ENCODE measurements at regions not wholly inside any gene's neighbourhood (a gene's known extent, or its start where the extent isn't known, plus 50 kb on each side); places are given as distances from the start of the nearest gene placed in this dataset.

DNA sequence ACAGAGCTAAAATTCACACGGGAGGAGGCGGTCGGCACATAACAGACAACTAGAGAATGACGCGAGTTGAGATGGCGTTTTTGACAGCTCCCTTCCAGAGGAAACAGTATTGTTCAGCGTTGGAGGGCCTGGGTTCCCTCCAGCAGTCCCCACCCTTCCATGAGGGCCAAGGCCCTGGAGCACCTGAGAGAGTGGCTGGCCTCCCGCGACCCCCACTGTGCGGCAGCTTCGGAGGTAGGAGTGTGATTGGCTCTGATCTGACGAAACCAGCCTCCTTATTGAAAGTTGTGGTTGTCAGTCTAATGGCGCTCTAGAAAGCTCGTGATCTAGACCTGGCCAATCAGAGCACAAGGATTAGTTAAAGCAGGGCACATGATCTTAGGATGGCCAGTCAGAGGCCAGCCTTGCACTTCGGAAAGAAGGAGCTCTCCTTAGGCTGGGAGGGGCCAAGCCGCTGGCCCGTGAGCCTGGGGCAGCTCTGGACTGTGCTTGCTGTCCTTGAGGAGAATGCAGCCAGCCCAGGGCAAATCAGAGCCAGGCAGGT, 104.5 kb upstream of the CELF4 start:
- H3K4me3 Mint-ChIP-seq = no peak overlapping the region
- H3K4me1 Mint-ChIP-seq (ENCODE audit: low read depth) = no peaks in the 10 kb centered on the region
- no peaks in the 10 kb centered on the region for H3K27me3 Mint-ChIP-seq (ENCODE audit: low read depth)
- peaks cover 5% of the 10 kb centered on the region for H3K9me3 Mint-ChIP-seq
- H3K27ac Mint-ChIP-seq = no peak overlapping the region
- H3K36me3 Mint-ChIP-seq (ENCODE audit: low read depth) = no peaks in the 10 kb centered on the region

DNA sequence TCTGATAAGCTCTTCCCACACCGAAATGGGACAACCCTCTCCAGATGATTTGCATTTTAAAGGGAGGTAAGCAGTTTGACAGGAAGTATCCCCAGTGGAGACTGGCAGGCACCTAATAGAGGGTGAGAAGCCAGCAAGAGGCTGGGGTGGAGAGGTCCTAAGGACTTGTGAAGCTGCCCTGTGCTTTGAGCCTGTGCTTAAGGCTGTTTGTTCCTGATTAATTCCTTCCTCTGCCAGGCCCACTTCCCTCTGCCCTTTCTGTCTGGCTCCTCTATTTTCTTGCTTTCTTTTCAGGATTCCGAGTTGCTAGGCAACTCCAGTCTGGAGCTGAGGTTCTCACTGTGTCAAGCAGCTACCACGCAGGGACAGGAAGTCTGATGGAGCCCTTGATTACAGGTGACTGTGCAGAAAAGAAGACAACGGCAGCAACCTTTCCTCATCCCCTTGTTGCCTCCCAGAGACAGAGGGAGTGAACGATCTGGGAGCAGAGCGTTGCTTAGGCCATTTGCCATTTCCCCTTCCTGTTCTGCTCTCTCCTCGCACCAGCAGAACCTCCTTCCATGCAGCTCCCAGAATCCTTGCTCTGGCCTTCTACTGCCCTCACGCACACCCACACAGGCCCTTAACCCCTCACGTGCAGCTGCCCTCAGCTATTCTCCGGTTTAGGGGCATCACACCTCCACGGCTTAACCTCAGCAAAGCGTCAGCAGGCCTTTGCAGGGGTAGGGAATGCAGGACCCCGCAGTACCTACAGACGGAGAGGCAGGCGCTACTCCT, 103.6 kb upstream of the CELF4 start:
- no peaks in the 10 kb centered on the region for H3K27me3 Mint-ChIP-seq (ENCODE audit: low read depth)
- H3K4me3 Mint-ChIP-seq = no peak overlapping the region
- no peak overlapping the region for H3K27ac Mint-ChIP-seq
- H3K4me1 Mint-ChIP-seq (ENCODE audit: low read depth) = no peaks in the 10 kb centered on the region
- H3K9me3 Mint-ChIP-seq = peaks cover 5% of the 10 kb centered on the region
- H3K36me3 Mint-ChIP-seq (ENCODE audit: low read depth) = no peaks in the 10 kb centered on the region

DNA sequence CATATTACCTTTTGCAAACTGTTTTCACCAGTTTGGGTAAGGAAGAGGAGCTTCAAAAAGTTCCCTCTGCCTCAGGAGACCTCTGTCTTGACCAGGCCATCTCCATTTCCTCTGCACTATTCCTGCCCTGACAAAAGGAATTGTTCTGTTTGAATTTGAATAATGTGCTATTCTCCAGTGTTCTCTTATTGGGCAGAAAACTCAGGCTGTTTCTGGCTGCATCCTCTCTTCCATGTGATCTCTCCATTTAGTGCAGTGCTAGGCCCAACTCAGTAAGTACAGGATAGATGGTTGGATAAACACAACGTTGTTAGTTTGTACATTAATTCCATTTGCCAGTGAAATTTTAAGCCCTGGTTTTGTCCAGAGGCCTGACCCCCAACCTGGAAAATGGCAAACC, 102.2 kb upstream of the CELF4 start:
- no peaks in the 10 kb centered on the region for H3K4me1 Mint-ChIP-seq (ENCODE audit: low read depth)
- no peaks in the 10 kb centered on the region for H3K27me3 Mint-ChIP-seq (ENCODE audit: low read depth)
- no peak overlapping the region for H3K27ac Mint-ChIP-seq
- peaks cover 5% of the 10 kb centered on the region for H3K9me3 Mint-ChIP-seq
- no peak overlapping the region for H3K4me3 Mint-ChIP-seq
- no peaks in the 10 kb centered on the region for H3K36me3 Mint-ChIP-seq (ENCODE audit: low read depth)

DNA sequence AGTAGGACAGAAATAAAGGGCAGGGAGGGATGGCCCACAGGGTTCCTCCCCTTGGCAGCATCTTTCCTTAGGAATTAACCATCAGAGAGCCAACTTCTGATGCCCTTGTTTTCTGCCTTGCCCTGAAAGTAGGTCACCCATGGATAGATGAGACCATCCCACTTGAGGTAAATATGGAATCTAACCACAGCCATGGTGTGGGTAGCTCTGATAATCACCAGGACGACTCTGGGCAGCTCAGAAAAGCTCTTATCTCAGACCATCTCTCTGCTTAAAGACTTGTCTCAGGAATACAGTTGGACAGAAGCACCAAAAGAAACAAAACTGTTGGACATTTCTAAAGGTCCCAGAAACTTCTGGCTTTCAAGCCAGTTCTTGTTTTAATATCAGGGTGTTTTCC, 101.4 kb upstream of the CELF4 start:
- Mint-ChIP-seq H3K4me3 (no peak overlapping the region), H3K27ac (no peak overlapping the region), H3K27me3 (ENCODE audit: low read depth) (no peaks in the 10 kb centered on the region), H3K4me1 (ENCODE audit: low read depth) (no peaks in the 10 kb centered on the region), H3K36me3 (ENCODE audit: low read depth) (no peaks in the 10 kb centered on the region), H3K9me3 (peaks cover 5% of the 10 kb centered on the region)

DNA sequence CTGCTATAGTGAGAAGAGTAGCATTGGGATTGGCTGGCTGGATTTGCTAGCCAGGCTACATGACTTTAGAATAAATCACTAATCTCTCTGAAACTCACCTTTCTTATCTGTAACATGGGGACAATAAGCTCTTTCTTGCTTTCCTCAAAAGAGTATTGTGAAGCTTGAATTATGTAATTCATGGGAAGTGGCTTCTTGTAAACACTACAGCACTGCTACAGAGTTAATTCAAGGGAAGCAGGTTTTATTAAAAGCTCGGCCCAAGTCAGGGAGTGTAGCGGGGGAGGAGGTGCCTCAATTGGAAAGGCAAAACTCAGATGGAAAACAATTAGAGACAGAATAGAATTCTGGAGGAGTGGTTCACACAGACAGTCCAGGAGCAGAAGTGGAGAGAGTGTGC, 100.9 kb upstream of the CELF4 start:
- no peaks in the 10 kb centered on the region for H3K36me3 Mint-ChIP-seq (ENCODE audit: low read depth)

DNA sequence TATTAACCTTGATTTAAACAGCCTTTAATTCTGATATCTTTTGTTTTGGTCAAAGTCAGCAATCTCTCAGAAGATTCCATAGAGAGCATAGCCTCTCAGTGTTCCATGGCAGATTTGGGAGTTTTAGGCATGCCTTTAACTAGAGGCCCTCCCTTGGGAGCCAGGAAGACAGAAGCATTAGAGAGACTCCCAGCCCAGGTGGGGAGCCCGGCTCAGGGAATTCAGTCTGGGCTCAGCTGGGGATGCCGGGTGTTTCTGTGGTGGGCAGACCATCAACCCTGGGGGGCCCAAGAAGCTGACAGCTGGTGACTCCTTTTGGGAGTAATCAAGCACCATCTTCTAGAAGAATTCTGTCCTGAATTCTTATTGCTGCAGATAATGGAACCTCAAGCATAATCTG, 99.7 kb upstream of the CELF4 start:
- Mint-ChIP-seq H3K4me3 (no peak overlapping the region), H3K27me3 (ENCODE audit: low read depth) (no peaks in the 10 kb centered on the region), H3K4me1 (ENCODE audit: low read depth) (no peaks in the 10 kb centered on the region), H3K9me3 (no peaks in the 10 kb centered on the region), H3K36me3 (ENCODE audit: low read depth) (no peaks in the 10 kb centered on the region), H3K27ac (no peak overlapping the region)

More for the DNA sequence above, 100.9 kb upstream of the CELF4 start:
- no peaks in the 10 kb centered on the region for H3K4me1 Mint-ChIP-seq (ENCODE audit: low read depth)
- H3K27me3 Mint-ChIP-seq (ENCODE audit: low read depth) = no peaks in the 10 kb centered on the region
- peaks cover 5% of the 10 kb centered on the region for H3K9me3 Mint-ChIP-seq
- H3K4me3 Mint-ChIP-seq = no peak overlapping the region
- H3K27ac Mint-ChIP-seq = no peak overlapping the region

DNA sequence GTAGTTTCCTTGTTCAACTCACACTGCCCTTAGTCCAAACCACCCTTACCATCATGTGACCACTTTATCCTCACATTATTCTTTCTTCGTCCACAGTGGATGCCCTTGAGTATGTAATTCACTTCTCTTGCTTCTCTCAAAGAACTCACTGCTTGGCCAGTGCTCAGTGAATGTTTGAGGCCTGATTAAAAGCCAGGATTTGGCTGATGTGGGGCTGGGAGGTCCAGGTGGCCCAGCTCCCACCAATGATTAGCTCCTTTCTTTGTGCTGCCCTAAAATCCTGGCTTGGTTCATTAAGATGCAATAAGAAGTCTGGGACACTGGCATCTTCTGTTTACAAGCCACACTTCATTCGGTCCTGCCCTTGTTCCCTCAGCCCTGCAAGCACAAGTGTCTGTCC, 97.8 kb upstream of the CELF4 start:
- H3K27me3 Mint-ChIP-seq (ENCODE audit: low read depth) = no peaks in the 10 kb centered on the region
- H3K9me3 Mint-ChIP-seq = no peaks in the 10 kb centered on the region
- no peaks in the 10 kb centered on the region for H3K36me3 Mint-ChIP-seq (ENCODE audit: low read depth)
- H3K4me1 Mint-ChIP-seq (ENCODE audit: low read depth) = no peaks in the 10 kb centered on the region
- H3K27ac Mint-ChIP-seq = no peak overlapping the region
- H3K4me3 Mint-ChIP-seq = no peak overlapping the region

DNA sequence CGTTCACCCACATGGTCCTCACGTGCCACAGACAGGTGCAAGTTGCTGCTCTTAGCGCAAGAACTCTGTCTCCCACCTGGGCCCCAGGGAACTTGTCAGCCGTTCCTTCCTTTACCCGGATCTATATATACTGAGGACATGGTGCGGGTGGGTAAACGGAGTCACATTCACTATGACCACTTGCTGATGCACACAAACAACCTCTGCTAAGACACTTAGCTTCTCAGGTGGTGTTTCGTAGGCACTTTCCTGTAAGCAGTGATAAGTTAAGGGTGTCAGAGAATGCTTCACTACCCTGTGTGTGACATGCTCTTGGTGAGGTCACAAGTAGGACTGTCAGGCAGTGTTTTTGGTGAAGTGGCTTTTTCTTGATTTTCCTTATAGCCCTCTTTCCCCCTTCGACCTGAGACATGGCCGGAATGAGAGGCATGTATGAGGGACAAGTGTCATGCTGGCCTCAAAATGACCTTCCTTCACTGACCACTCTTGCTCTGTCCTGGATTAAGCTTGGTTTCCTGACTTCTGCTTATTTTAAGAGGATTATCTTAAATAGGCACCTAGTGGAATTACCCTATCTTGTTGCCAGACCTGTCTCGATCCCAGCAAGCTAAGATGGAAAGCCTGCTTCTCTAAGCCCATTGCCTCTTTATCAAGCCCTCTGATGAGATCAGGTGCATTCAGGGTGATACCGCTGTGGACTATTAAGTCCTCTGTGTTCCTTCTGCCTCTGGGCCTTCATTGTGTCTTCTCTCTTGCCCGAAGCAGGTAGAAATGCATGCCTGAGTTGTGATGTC, 97.1 kb upstream of the CELF4 start:
- no peaks in the 10 kb centered on the region for H3K36me3 Mint-ChIP-seq (ENCODE audit: low read depth)
- H3K4me1 Mint-ChIP-seq (ENCODE audit: low read depth) = no peaks in the 10 kb centered on the region
- no peak overlapping the region for H3K27ac Mint-ChIP-seq
- no peak overlapping the region for H3K4me3 Mint-ChIP-seq
- H3K9me3 Mint-ChIP-seq = no peaks in the 10 kb centered on the region
- no peaks in the 10 kb centered on the region for H3K27me3 Mint-ChIP-seq (ENCODE audit: low read depth)

DNA sequence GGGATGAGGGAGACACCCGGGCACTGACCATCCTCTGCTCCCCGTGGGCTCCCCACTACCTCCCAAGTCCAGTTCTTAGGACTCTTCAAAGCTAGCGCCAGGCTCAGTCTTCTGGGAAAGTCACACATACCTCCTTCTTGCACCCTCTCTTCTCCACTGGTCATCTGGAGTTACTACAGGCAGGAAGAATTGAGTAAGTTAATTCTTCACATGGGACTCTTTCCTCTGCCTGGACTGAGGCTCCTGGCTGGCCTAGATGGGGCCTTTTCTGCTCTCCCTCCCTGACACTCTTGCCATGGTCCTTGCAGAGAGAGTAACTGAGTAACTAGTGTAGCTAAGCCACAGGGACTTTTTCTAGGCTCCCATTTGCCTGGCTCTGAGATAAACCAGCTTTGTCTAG, 96.5 kb upstream of the CELF4 start:
- H3K9me3 Mint-ChIP-seq = no peaks in the 10 kb centered on the region
- H3K27ac Mint-ChIP-seq = no peak overlapping the region
- H3K4me1 Mint-ChIP-seq (ENCODE audit: low read depth) = no peaks in the 10 kb centered on the region
- H3K4me3 Mint-ChIP-seq = no peak overlapping the region
- no peaks in the 10 kb centered on the region for H3K36me3 Mint-ChIP-seq (ENCODE audit: low read depth)
- H3K27me3 Mint-ChIP-seq (ENCODE audit: low read depth) = no peaks in the 10 kb centered on the region

DNA sequence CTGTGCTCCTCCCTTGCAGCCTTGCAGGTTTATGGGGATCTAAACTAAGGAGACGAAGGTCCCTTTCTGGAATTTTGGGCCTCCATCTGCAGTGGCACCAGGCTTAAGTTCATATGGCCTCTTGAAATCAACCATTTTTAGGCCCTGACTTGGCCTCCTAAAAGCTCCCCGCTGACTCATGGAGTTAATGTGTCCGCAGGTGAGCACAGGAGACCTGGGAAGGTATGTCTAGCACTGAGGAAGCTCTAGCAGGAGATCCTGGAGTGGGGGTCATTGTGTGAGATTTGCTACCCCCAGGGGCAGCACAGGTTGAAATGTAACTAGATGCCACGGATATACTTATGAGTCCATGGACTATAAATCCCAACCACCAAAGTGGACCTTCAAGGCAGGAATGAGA, 95.9 kb upstream of the CELF4 start:
- Mint-ChIP-seq H3K27ac (no peak overlapping the region), H3K36me3 (ENCODE audit: low read depth) (no peaks in the 10 kb centered on the region), H3K4me1 (ENCODE audit: low read depth) (no peaks in the 10 kb centered on the region), H3K4me3 (no peak overlapping the region), H3K9me3 (no peaks in the 10 kb centered on the region), H3K27me3 (ENCODE audit: low read depth) (no peaks in the 10 kb centered on the region)

DNA sequence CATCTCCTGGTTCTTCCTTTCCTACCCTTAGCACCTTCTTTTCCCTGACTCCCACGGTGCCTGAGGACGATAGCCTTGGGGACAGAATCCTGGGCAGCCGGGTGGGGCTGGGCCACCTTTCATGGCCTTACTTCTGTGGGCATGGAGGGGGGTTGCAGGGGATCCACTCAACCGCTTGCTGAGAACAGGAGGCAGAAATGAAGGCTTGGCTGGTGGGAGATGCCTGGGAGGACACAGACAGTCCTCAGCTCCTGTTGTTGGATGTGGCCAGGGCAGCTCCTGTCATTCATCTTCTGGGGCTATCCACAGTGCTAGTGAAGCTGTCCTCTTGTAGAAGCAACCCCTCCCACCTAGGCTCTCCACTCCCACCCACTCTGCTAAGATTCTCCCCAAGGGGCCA, 95.5 kb upstream of the CELF4 start:
- Mint-ChIP-seq H3K4me3 (no peak overlapping the region), H3K4me1 (ENCODE audit: low read depth) (no peaks in the 10 kb centered on the region), H3K27me3 (ENCODE audit: low read depth) (no peaks in the 10 kb centered on the region), H3K36me3 (ENCODE audit: low read depth) (no peaks in the 10 kb centered on the region), H3K9me3 (no peaks in the 10 kb centered on the region), H3K27ac (no peak overlapping the region)

DNA sequence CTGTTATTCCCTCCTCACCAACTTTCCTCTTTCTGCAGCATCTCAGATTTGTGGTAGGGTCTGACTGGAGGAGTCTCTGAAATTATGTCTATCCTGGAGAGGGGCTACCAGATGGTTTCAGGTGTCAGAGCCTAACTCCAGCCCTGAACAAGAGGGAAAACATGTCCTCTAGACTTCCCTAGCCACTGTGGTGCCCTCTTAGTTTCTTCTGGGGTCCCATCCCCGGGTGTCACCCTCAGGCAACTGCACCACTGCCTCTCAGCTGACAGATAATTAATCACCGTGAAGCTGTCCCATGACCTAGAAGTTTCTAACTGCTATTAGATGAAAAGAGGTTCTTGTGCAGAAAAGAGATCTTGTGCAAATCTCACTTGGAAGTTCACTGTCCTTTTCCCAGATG, 95.1 kb upstream of the CELF4 start:
- no peak overlapping the region for H3K4me3 Mint-ChIP-seq
- H3K36me3 Mint-ChIP-seq (ENCODE audit: low read depth) = no peaks in the 10 kb centered on the region
- no peaks in the 10 kb centered on the region for H3K27me3 Mint-ChIP-seq (ENCODE audit: low read depth)
- no peak overlapping the region for H3K27ac Mint-ChIP-seq
- no peaks in the 10 kb centered on the region for H3K9me3 Mint-ChIP-seq
- no peaks in the 10 kb centered on the region for H3K4me1 Mint-ChIP-seq (ENCODE audit: low read depth)

DNA sequence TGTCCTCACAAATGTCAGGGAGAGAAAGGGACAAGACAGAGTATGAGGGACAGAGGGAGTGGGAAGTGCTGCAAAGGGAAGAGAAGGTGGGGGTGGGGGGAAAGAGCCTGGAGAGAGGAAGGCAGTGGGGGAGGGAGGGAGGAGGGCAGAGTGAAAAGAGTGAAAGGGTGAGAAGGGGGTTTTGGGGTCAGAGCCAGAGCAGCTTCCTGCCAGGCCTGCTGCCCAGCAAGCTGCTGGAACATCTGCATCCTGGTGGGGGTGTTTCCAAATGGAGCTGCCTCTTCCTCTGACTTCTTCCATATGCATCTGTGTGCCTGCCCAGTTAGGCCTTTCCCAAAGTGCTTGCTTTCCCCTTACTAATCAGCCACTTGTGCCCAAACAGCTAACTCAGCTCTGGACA, 94.3 kb upstream of the CELF4 start:
- H3K36me3 Mint-ChIP-seq (ENCODE audit: low read depth) = no peaks in the 10 kb centered on the region
- H3K9me3 Mint-ChIP-seq = no peaks in the 10 kb centered on the region
- H3K4me3 Mint-ChIP-seq = no peak overlapping the region
- H3K27ac Mint-ChIP-seq = no peak overlapping the region
- no peaks in the 10 kb centered on the region for H3K4me1 Mint-ChIP-seq (ENCODE audit: low read depth)
- H3K27me3 Mint-ChIP-seq (ENCODE audit: low read depth) = no peaks in the 10 kb centered on the region

DNA sequence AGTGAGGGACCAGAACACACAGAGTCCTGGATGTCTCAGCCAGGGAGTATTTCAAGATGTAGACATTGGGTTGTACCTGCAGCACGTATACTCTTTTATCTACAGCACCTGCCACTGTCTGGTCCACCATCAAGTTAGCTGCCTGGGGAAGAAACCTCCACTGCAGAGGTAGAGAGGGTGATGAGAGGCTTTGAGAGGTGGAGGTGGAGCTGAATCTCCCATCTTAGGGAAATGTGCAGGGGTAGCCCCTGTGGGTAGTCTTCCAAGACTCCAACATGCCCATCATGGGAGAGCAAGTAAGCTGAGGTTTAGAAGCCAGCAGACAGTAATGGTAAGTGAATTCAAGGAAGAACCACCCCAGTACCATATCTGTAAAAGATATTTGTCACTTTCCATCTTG, 93.3 kb upstream of the CELF4 start:
- Mint-ChIP-seq H3K4me3 (no peak overlapping the region), H3K9me3 (no peaks in the 10 kb centered on the region), H3K4me1 (ENCODE audit: low read depth) (no peaks in the 10 kb centered on the region), H3K27me3 (ENCODE audit: low read depth) (no peaks in the 10 kb centered on the region), H3K36me3 (ENCODE audit: low read depth) (no peaks in the 10 kb centered on the region), H3K27ac (no peak overlapping the region)

DNA sequence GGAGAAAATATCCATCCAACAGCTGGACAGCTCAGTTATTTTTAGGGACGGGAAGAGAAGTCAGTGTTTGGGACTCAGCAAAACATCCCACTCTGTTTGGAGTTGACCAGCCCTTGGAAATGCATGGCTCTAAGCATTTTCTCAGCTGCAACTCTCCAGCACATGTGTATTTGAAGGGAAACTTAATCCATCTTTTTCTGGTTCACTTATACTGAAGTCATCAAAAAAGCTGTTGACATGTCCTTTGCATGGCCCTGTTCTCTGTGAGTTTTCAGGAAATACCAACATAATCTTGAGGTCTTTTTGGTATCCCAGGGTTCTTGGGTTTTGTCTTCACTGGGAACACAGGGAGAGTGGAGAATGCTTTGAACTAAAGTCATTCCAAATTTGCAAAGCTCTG, 91.9 kb upstream of the CELF4 start:
- no peaks in the 10 kb centered on the region for H3K4me1 Mint-ChIP-seq (ENCODE audit: low read depth)
- H3K27ac Mint-ChIP-seq = no peak overlapping the region
- no peaks in the 10 kb centered on the region for H3K36me3 Mint-ChIP-seq (ENCODE audit: low read depth)
- no peaks in the 10 kb centered on the region for H3K9me3 Mint-ChIP-seq
- H3K27me3 Mint-ChIP-seq (ENCODE audit: low read depth) = no peaks in the 10 kb centered on the region
- no peak overlapping the region for H3K4me3 Mint-ChIP-seq

All from T-helper 1 cell treated with Interleukin-12 subunit alpha and Interleukin-12 subunit beta and Interleukin-4 antibody, amounts not matched to agents 30 μg/mL and 1 μg/mL, for 36 hours (primary cell).